Upper lobe of left lung (tissue), 4 donors: ENCODE measurements at regions not wholly inside any gene's neighbourhood (a gene's known extent, or its start where the extent isn't known, plus 50 kb on each side); places are given as distances from the start of the nearest gene placed in this dataset.

ENCODE experiments used
- POLR2A ChIP-seq, 4 donors: fragments of 450-650 bp; IDR thresholded peaks; one replicate each; pipeline ENCODE4 v1.5.1; 2016 to 2017; ENCODE audit warnings: antibody characterized with exemption in 4 of 4, mild to moderate bottlenecking in 2 of 4
- POLR2AphosphoS5 ChIP-seq, 2 donors: sonication (generic); formaldehyde crosslinking; IDR thresholded peaks; one replicate each; pipeline ENCODE4 v1.5.1; 2017; ENCODE audit warnings: antibody characterized with exemption in 2 of 2

GRCh38 chr12:98418357-98419075 lies 96.9 kb upstream of the TMPO start:
- TF ChIP-seq POLR2AphosphoS5 (IDR thresholded peaks at IDR 0.05) (peak; percentile 22 to 62), POLR2A (IDR thresholded peaks at IDR 0.05) (no peak)
